CD4-positive, alpha-beta T cell treated with Interleukin-15 for 4 hours (primary cell): ENCODE measurements at regions not wholly inside any gene's neighbourhood (a gene's known extent, or its start where the extent isn't known, plus 50 kb on each side); places are given as distances from the start of the nearest gene placed in this dataset.
"Not testable (repeated sequence)": the region's sequence is repeated elsewhere in the genome, so short reads cannot be mapped to it uniquely, and the experiment has no call there.

Experiments
- DNase-seq: peaks from one replicate; pipeline ENCODE4 v3.0.0-alpha.2; 2020; ENCODE audit warnings: low spot score

DNA sequence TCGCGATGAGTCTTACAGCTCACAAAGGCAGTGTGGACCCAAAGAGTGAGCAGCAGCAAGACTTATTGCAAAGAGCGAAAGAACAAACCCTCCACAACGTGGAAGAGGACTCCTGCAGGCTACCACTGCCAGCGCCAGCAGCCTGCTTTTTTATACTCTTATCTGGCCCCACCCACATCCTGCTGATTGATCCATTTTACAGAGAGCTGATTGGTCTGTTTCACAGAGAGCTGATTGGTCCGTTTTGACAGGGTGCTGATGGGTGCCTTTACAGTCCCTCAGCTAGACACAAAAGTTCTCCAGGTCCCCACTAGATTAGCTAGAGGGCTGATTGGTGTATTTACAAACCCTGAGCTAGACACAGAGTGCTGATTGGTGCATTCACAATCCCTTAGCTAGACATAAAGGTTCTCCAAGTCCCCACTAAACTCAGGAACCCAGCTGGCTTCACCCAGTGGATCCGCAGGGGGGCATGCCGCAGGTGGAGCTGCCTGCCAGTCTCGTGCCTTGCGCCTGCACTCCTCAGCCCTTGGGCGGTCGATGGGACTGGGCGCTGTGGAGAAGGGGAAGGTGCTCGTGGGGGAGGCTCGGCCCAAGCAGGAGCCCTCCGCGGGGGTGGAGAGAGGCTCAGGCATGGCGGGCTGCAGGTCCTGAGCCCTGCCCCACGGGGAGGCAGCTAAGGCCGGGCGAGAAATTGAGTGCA is 75.7 kb downstream of the QDPR start:
- not testable (repeated sequence) for DNase-seq

GRCh38 chr4:17433827-17434226 is 78.1 kb downstream of the QDPR start:
- DNase-seq, result no peak

GRCh38 chr4:17427991-17428390 is 83.9 kb downstream of the QDPR start:
- DNase-seq, result no peak

- DNase-seq, result no peak
Observed at GRCh38 chr4:17426222-17426621, 85.7 kb downstream of the QDPR start.

- no peak for DNase-seq
Observed at GRCh38 chr4:17418010-17418409, 93.9 kb downstream of the QDPR start.

GRCh38 chr4:17414392-17414791 is 97.5 kb downstream of the QDPR start:
- no peak for DNase-seq

DNA sequence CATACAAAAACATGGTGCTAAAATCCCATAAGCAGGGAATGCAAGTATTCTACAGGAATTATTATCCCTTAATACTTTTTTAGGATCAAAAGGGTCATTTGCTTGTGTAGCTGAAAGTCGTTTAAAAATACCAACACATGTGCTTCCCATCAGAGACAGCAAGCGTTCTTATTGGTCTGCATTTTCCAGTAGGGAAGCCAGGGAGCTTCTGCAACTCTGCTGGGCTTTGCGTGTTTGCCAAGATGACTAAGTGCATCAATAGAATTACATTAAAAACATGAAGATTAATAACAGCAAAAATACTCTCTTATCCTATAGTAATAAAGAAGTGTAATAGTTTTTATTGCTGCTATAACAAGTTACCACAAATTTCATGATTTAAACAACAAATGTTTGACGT is 111.2 kb downstream of the QDPR start:
- no peak for DNase-seq

DNA sequence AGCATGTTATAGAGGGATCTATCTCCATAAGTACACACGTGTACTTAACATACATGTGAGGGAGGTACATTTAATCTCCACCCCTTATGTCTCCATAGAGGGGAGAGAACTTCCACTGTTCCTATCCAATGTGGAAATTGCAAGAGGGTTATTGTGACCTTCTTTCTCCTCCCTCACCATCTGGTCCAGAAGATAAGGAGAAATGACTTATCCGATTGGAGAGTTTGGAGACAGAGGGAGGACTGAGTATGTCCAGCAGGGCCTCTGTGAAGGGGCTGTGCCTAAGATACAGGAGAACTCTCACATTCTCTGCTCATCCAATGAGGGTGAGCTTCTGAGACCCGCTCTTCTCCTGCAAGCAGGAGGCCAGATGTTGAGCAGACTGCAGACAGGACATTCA is 113.1 kb downstream of the QDPR start:
- DNase-seq, result no peak

DNA sequence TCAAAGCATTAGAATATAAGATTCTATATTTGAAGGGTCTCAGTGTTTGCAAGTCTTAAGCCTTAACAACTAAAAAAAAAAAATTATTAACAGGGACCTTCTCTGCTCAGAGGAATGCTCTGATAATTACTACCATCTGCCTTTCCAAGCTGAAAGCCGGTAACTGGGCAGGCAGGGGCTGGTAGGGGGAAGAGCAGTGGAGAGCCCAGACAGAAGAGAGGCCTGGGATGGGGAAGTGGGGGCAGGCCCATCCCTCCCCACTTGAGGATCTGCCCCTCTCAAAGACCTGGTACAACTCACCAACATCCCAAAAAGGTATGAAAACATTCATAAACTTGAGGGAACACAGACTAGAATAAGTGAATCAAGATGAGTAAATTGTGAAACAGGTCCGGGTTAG is 113.9 kb downstream of the QDPR start:
- DNase-seq, result no peak

DNA sequence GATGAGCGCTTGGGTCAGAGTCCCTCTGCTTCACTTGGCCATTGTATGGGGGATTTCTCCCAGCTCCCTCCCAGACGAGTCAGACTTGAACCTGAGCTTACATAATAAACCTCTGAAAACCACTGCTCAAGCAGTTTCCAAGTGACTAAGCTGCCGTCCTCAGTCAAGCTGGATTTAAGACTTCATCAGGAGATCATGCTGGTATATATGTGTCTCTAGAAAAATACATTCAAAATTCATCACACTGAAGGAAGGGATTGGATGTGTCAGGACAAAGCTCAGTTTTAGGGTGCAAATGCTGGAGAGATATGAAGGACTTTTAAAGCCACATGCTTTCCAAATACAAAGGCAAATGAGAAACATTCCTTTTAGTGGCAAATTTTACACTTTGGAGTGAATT is 114.3 kb downstream of the QDPR start:
- no peak for DNase-seq

DNA sequence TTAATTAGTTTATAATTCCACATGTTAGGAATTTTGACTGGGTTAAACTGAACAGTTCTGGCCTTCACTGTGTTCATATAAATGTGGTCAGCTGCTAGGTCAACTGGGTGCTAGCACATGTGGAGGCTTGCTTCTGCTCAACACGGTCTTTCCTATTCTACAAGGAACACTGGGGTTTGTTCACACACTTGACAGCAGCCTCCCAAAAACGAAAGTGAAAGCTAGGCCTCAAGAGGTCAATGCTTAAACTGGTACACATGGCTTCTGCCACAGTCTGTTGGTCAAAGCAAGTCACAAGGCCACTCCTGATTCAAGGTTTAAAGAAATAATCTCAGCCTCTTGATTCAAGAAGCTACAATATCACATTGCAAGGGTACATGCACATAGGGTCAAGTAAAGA is 126.5 kb downstream of the QDPR start:
- DNase-seq, result peak; percentile 34

GRCh38 chr4:17380347-17380746 is 131.5 kb downstream of the QDPR start:
- no peak for DNase-seq

DNA sequence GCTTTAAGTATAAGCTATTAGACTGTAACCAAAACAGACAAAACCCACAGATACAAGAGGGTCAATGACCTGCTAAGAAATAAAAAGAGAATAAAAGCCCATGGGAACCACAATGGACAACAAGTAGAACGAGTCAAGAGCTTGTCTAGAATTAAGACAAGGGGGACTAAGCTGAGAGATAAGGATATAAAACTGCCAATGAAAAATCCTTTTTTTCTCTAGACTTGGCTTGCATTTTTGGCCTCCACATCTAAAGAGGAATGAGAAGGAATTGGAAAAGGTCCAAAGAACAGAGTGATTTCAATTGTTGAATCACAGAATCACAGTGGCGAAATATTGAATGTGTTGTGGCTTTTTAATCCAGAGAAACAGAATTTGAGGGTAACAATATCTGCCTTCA is 135.7 kb downstream of the QDPR start:
- no peak for DNase-seq

GRCh38 chr4:17373666-17374065 is 138.2 kb downstream of the QDPR start:
- no peak for DNase-seq

DNA sequence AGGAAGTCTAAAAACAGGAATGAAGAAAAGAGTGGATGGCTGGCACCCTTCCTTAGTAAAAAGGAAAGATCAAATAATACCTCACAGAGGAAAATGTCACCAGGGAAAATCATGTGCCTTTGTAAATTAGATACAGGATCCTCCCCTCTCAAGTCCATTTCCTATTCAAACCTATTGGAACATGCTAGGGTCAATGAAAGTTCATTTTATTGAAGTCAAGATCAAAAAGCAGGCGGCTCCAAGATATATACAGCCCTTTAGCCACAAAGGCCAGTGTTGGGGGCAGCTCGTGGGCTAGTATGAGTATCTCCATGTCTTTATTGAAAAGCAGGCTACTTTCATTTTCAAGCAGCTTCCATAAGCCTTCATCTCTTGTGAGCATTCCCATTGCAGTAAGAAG is 141.1 kb downstream of the QDPR start:
- no peak for DNase-seq

DNA sequence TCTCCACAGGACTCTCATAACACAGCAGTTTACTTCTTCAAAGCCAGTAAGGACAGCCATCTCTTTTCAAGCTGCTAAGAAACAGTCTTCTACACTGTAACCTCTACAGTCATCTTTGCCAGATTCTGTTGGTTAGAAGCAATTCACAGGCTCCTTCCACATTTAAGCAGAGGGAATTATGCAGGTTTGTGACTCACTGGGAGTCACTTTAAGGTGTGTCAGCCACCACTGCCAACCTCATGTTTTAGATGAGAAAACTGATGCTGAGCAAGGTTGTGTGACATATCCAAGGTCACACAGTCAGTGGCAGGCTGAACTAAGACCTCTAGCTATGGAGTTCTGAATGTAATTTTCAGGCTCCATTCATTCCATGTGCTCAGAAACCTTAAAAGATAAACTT is 143.5 kb downstream of the QDPR start:
- DNase-seq, result no peak

- DNase-seq, result no peak
Observed at GRCh38 chr4:17367201-17367600, 144.7 kb downstream of the QDPR start.

GRCh38 chr4:17366496-17366895 is 145.4 kb downstream of the QDPR start:
- no peak for DNase-seq

GRCh38 chr4:17362430-17362829 is 149.5 kb downstream of the QDPR start:
- DNase-seq, result no peak

DNA sequence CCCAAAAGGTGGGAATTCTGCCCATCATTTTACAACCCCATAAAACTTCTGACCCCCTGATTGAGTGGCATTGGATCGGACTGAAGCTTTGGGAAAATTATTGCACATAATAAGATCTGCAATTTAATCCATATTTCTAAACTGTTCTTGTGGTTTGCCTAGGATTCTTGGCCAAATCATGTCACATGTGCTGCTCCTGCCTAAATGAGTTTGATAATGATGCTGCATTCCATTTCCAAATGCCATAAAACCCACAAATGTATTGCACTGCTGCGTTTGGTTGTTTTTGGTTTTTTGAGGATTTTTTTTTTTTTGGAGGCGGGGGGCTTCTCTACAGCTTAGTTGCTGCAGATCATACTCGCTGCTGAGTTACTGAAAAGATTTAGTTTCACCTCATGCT is 153.6 kb downstream of the QDPR start:
- no peak for DNase-seq

DNA sequence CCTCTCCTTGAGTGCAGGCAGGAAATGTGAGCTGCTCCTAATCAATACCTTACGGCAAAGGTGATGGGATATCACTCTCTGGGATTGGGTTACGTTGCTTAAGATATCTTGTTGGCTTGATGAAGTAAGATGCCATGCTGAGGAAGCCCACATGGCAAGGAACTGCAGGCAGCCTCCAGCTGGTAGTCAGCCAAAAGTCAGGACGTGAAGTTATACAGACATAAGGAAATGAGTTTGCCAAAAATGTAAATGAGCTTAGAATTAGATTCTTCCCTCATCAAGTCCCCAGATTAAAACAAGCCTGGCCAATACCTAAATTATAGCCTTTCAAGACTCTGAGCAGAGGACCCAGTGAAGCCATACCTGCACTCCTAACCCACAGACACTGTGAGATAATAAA is 155.0 kb downstream of the QDPR start:
- DNase-seq, result no peak

- DNase-seq, result no peak
Observed at GRCh38 chr4:17352357-17352756, 159.5 kb downstream of the QDPR start.

DNA sequence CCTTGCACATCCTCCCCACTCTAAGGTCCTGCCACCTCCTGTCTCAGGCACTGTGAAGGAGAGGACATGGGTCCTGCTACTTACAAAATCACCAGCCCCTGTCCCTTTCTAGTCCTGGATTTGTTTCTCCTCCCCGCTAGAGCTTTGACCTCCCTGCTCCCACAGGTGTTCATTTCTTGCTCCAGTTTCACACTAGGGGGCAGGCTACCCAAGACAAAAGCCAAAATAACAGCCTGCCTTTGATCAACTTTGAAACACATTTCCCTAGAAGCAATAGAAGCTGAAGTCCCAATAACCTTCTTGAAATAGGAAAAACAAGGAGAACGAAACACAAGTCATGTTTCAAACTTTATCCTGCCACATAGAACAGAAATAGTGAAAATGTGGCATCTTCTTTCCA is 164.4 kb downstream of the QDPR start:
- peak; percentile 21 for DNase-seq

GRCh38 chr4:17339376-17339775 is 172.5 kb downstream of the QDPR start:
- DNase-seq, result no peak

- no peak for DNase-seq
Observed at GRCh38 chr4:17336986-17337385, 174.9 kb downstream of the QDPR start.
